ENCODE measurements at regions not wholly inside any gene's neighbourhood (a gene's known extent, or its start where the extent isn't known, plus 50 kb on each side); places are given as distances from the start of the nearest gene placed in this dataset.
"Not testable (repeated sequence)": the region's sequence is repeated elsewhere in the genome, so short reads cannot be mapped to it uniquely, and the experiment has no call there.

DNA sequence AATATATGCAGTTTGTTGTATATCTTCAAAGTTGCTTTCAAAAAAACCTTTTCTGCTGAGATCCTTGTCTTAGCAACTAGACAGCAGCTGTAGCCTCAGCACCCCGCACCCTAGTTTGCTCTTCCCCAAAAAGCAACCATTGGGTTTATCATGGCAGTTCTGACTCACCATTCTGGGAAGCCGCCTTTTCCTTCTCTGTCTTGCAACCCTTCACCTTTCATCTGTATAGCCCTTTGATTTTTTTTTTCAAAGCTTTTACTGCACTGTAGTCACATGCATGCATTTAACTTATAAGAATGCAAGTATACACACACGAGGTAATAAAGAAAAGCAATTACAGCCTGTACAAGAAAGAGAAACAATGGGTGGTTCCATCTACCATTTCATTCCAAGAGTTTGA, 65.1 kb upstream of the THBS1 start:
- peaks cover 3 to 19% (median 5%) of the 10 kb centered on the region in 3 donors for H3K9me3 Mint-ChIP-seq
- no peak overlapping the region for H3K27ac Mint-ChIP-seq
- peaks cover 6% of the 10 kb centered on the region for H3K36me3 Mint-ChIP-seq
- H3K4me1 Mint-ChIP-seq: no peaks in the 10 kb centered on the region
- no peaks in the 10 kb centered on the region for H3K27me3 Mint-ChIP-seq
- no peak overlapping the region for H3K4me3 Mint-ChIP-seq

- Mint-ChIP-seq H3K4me1 (no peaks in the 10 kb centered on the region), H3K27ac (no peak overlapping the region), H3K27me3 (no peaks in the 10 kb centered on the region)
Observed at GRCh38 chr15:39517122-39517855, 63.6 kb upstream of the THBS1 start.

GRCh38 chr15:39523968-39524367, 56.9 kb upstream of the THBS1 start:
- not testable (repeated sequence) for H3K9me3 Mint-ChIP-seq, H3K4me1 Mint-ChIP-seq

More at GRCh38 chr15:39517122-39517855, 63.6 kb upstream of the THBS1 start:
- no peak overlapping the region for H3K4me3 Mint-ChIP-seq
- H3K9me3 Mint-ChIP-seq: peaks cover 3 to 19% (median 5%) of the 10 kb centered on the region in 3 donors
- peaks cover 6% of the 10 kb centered on the region for H3K36me3 Mint-ChIP-seq

GRCh38 chr15:39529457-39529856, 51.4 kb upstream of the THBS1 start:
- Mint-ChIP-seq H3K36me3 (no peaks in the 10 kb centered on the region), H3K9me3 (peaks cover 0 to 4% (median 0%) of the 10 kb centered on the region in 3 donors), H3K4me1 (no peaks in the 10 kb centered on the region), H3K27me3 (peaks cover 1% of the 10 kb centered on the region), H3K27ac (no peak overlapping the region), H3K4me3 (no peak overlapping the region)

More at GRCh38 chr15:39523968-39524367, 56.9 kb upstream of the THBS1 start:
- not testable (repeated sequence) for H3K27me3 Mint-ChIP-seq, H3K27ac Mint-ChIP-seq, H3K4me3 Mint-ChIP-seq, H3K36me3 Mint-ChIP-seq

- Mint-ChIP-seq H3K9me3 (peaks cover 0 to 1% (median 0%) of the 10 kb centered on the region in 3 donors), H3K4me3 (no peak overlapping the region), H3K4me1 (no peaks in the 10 kb centered on the region), H3K27me3 (peaks cover 1% of the 10 kb centered on the region), H3K27ac (no peak overlapping the region), H3K36me3 (no peaks in the 10 kb centered on the region)
Observed at GRCh38 chr15:39530480-39531342, 50.2 kb upstream of the THBS1 start.
